ENCODE measurements at regions not wholly inside any gene's neighbourhood (a gene's known extent, or its start where the extent isn't known, plus 50 kb on each side); places are given as distances from the start of the nearest gene placed in this dataset.

DNA sequence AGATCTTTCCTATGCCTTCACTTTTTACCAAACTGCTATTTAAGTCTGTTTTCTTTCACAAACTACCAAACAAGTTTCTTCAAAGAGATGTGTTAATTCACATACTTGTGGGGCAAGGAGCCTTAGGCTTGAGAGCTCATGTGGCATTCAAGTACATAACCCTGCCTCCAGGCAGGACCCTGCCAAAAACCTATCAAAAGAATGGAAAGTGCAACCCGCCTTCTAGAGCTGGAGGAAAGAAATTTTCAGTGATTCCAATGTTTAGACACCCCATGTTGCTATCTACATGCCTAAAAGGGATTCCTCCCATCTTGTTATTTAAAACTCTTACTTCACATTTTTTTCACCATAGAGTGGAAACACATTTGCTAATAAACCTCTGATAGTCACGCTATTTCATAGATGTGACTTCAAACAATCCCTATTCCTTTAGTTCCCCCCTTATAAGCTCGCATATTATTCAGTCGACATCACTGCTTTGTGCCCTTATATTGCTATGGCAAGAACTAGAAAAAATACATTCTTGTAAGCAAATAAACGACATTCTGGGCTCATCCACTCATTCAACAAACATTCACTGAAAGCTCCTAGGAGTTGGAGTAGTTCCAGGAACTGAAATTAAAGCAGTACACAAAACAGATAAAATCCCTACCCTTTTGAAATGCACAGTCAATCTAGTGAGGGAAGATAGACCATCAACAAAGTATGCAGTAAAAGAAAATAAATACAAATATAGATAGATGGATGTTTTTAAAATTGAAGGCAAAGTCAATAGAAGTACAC lies 518.1 kb downstream of the ELAVL2 start:
- TF ChIP-seq, protein P1, sequence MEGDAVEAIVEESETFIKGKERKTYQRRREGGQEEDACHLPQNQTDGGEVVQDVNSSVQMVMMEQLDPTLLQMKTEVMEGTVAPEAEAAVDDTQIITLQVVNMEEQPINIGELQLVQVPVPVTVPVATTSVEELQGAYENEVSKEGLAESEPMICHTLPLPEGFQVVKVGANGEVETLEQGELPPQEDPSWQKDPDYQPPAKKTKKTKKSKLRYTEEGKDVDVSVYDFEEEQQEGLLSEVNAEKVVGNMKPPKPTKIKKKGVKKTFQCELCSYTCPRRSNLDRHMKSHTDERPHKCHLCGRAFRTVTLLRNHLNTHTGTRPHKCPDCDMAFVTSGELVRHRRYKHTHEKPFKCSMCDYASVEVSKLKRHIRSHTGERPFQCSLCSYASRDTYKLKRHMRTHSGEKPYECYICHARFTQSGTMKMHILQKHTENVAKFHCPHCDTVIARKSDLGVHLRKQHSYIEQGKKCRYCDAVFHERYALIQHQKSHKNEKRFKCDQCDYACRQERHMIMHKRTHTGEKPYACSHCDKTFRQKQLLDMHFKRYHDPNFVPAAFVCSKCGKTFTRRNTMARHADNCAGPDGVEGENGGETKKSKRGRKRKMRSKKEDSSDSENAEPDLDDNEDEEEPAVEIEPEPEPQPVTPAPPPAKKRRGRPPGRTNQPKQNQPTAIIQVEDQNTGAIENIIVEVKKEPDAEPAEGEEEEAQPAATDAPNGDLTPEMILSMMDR (IDR thresholded peaks at IDR 0.05; ENCODE audit: insufficient read depth, low read length, poor library complexity, severe bottlenecking): no peak
- no peak for TF ChIP-seq EZH2phosphoT487 (conservative IDR thresholded peaks at IDR 0.05; ENCODE audit: low read length)
- no peaks in the 10 kb centered on the region for H3F3A ChIP-seq (ENCODE audit: insufficient read depth)
- H3K4me2 ChIP-seq (ENCODE audit: low read depth, low read length, poor library complexity, severe bottlenecking): no peak overlapping the region
- H2AFZ ChIP-seq (ENCODE audit: low read depth, low read length, severe bottlenecking): no peak overlapping the region
- H3K27ac ChIP-seq (ENCODE audit: low read depth, low read length): no peak overlapping the region
- H3K4me3 ChIP-seq (ENCODE audit: insufficient read depth, low read length, poor library complexity, severe bottlenecking): no peak overlapping the region
- H4K20me1 ChIP-seq (ENCODE audit: low read depth, low read length): no peaks in the 10 kb centered on the region
- H3K9me3 ChIP-seq (ENCODE audit: insufficient read depth, low read length): no peaks in the 10 kb centered on the region
- no peaks in the 10 kb centered on the region for H3K36me3 ChIP-seq (ENCODE audit: low read length)
- no peaks in the 10 kb centered on the region for H3K79me2 ChIP-seq (ENCODE audit: insufficient read depth, low read length)
- no peaks in the 10 kb centered on the region for H3K9me2 ChIP-seq (replicated peaks; ENCODE audit: insufficient read depth, low read length)
- no peak overlapping the region for H3K9ac ChIP-seq (ENCODE audit: low read length)
- no peaks in the 10 kb centered on the region for H3K27me3 ChIP-seq (ENCODE audit: low read length)

DNA sequence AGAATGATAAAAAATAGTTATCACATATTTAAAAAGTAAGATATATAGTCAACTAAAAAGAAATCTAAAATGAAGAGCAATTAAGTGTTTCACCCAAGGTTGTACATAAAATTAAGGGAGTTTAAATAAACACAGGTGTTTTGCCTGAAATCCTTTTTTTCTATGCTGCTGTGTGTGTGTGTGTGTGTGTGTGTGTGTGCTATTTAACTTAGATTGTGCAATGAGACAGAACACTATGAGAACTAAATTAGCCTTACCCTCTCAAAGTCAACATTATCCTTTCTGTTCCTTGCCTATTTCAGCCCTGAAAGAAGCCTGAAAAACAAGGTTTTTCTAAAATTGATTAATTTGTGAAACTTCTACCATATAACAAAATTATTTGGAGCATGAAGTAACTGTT lies 516.2 kb downstream of the ELAVL2 start:
- no peak overlapping the region for H3K9ac ChIP-seq (ENCODE audit: low read length)
- no peak for TF ChIP-seq EZH2phosphoT487 (conservative IDR thresholded peaks at IDR 0.05; ENCODE audit: low read length)
- TF ChIP-seq, protein P1 (IDR thresholded peaks at IDR 0.05; ENCODE audit: insufficient read depth, low read length, poor library complexity, severe bottlenecking): no peak
- H3K4me2 ChIP-seq (ENCODE audit: low read depth, low read length, poor library complexity, severe bottlenecking): no peak overlapping the region
- H3K27me3 ChIP-seq (ENCODE audit: low read length): no peaks in the 10 kb centered on the region
- H3K36me3 ChIP-seq (ENCODE audit: low read length): no peaks in the 10 kb centered on the region
- no peaks in the 10 kb centered on the region for H3K9me2 ChIP-seq (replicated peaks; ENCODE audit: insufficient read depth, low read length)
- no peaks in the 10 kb centered on the region for H3K9me3 ChIP-seq (ENCODE audit: insufficient read depth, low read length)
- no peaks in the 10 kb centered on the region for H4K20me1 ChIP-seq (ENCODE audit: low read depth, low read length)
- H3K27ac ChIP-seq (ENCODE audit: low read depth, low read length): no peak overlapping the region
- no peak overlapping the region for H3K4me3 ChIP-seq (ENCODE audit: insufficient read depth, low read length, poor library complexity, severe bottlenecking)
- no peak overlapping the region for H2AFZ ChIP-seq (ENCODE audit: low read depth, low read length, severe bottlenecking)
- no peaks in the 10 kb centered on the region for H3K79me2 ChIP-seq (ENCODE audit: insufficient read depth, low read length)
- H3F3A ChIP-seq (ENCODE audit: insufficient read depth): no peaks in the 10 kb centered on the region

DNA sequence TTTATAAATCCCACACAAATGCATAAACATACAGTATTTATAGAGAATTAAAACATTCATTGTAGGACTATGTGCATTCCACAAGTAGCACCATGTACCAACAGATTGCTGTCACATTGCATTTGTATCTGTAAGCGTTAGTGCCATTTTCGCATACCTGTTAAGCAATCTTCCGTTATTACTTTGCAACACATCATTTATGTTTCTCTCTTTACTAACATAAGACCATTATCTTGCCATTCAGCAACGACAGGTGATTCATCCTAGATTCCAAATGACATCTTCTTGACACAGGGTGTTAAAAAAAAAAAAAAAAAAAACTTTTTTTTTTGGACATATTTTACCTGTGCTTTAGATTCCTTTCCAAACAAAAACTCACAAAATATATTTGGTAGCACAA lies 511.8 kb downstream of the ELAVL2 start:
- H3K79me2 ChIP-seq (ENCODE audit: insufficient read depth, low read length): no peaks in the 10 kb centered on the region
- no peak overlapping the region for H3K9ac ChIP-seq (ENCODE audit: low read length)
- no peak overlapping the region for H3K4me2 ChIP-seq (ENCODE audit: low read depth, low read length, poor library complexity, severe bottlenecking)
- no peak for TF ChIP-seq EZH2phosphoT487 (conservative IDR thresholded peaks at IDR 0.05; ENCODE audit: low read length)
- TF ChIP-seq, protein P1 (IDR thresholded peaks at IDR 0.05; ENCODE audit: insufficient read depth, low read length, poor library complexity, severe bottlenecking): no peak
- H3K36me3 ChIP-seq (ENCODE audit: low read length): no peaks in the 10 kb centered on the region
- no peaks in the 10 kb centered on the region for H3K27me3 ChIP-seq (ENCODE audit: low read length)
- H3K9me3 ChIP-seq (ENCODE audit: insufficient read depth, low read length): no peaks in the 10 kb centered on the region
- no peak overlapping the region for H3K27ac ChIP-seq (ENCODE audit: low read depth, low read length)
- H3F3A ChIP-seq (ENCODE audit: insufficient read depth): no peaks in the 10 kb centered on the region
- no peak overlapping the region for H3K4me3 ChIP-seq (ENCODE audit: insufficient read depth, low read length, poor library complexity, severe bottlenecking)
- no peak overlapping the region for H2AFZ ChIP-seq (ENCODE audit: low read depth, low read length, severe bottlenecking)
- no peaks in the 10 kb centered on the region for H3K9me2 ChIP-seq (replicated peaks; ENCODE audit: insufficient read depth, low read length)
- H4K20me1 ChIP-seq (ENCODE audit: low read depth, low read length): no peaks in the 10 kb centered on the region

Data from SU-DHL-6 (cell line).